ENCODE measurements at regions not wholly inside any gene's neighbourhood (a gene's known extent, or its start where the extent isn't known, plus 50 kb on each side); places are given as distances from the start of the nearest gene placed in this dataset.

GRCh38 chrX:36844857-36845256 lies 163.3 kb upstream of the FAM47C start:
- Histone ChIP-seq H3K9ac (ENCODE audit: low read depth in 1 of 3, low read length in 3 of 3) (no peak overlapping the region), H3K4me3 (ENCODE audit: low read length in 3 of 3) (no peak overlapping the region), H3K9me3 (ENCODE audit: control insufficient read depth in 3 of 3, low read length in 3 of 3) (no peaks in the 10 kb centered on the region), H3K27ac (ENCODE audit: low read depth, low read length) (no peak overlapping the region), H3K36me3 (ENCODE audit: control insufficient read depth in 3 of 3, insufficient read depth in 3 of 3, low read length in 3 of 3) (no peaks in the 10 kb centered on the region), H3K4me1 (ENCODE audit: control insufficient read depth in 3 of 3, insufficient read depth in 3 of 3, low read length in 3 of 3) (no peaks in the 10 kb centered on the region), H3K27me3 (ENCODE audit: control insufficient read depth in 3 of 3, insufficient read depth in 3 of 3, low read length in 3 of 3) (no peaks in the 10 kb centered on the region)

GRCh38 chrX:36847496-36847895 lies 160.7 kb upstream of the FAM47C start:
- Histone ChIP-seq H3K36me3 (ENCODE audit: control insufficient read depth in 3 of 3, insufficient read depth in 3 of 3, low read length in 3 of 3) (no peaks in the 10 kb centered on the region), H3K9ac (ENCODE audit: low read depth in 1 of 3, low read length in 3 of 3) (no peak overlapping the region), H3K9me3 (ENCODE audit: control insufficient read depth in 3 of 3, low read length in 3 of 3) (no peaks in the 10 kb centered on the region), H3K4me1 (ENCODE audit: control insufficient read depth in 3 of 3, insufficient read depth in 3 of 3, low read length in 3 of 3) (no peaks in the 10 kb centered on the region), H3K4me3 (ENCODE audit: low read length in 3 of 3) (no peak overlapping the region), H3K27ac (ENCODE audit: low read depth, low read length) (no peak overlapping the region), H3K27me3 (ENCODE audit: control insufficient read depth in 3 of 3, insufficient read depth in 3 of 3, low read length in 3 of 3) (no peaks in the 10 kb centered on the region)

DNA sequence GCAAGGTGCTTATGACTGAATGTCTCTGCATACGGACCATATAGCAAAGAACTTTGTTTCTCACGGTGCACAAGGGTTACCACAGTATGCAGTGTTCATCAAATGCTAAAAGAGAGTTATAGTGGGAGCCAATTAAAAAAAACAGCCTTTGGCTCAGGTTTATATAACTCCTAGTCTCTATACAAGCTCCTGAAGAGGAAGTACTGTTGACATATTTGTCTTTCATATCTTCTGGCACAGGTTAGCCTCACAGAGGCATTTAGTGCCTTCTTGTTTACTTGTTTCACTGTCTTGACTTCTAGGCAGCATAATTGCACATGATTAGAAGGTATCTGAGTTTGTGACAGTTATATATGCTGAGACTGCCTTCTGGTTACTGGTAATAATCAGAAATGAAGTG lies 158.8 kb upstream of the FAM47C start:
- H3K9me3 ChIP-seq (ENCODE audit: control insufficient read depth in 3 of 3, low read length in 3 of 3): no peaks in the 10 kb centered on the region
- peaks cover 0 to 4% (median 0%) of the 10 kb centered on the region in 3 donors for H3K27me3 ChIP-seq (ENCODE audit: control insufficient read depth in 3 of 3, insufficient read depth in 3 of 3, low read length in 3 of 3)
- no peaks in the 10 kb centered on the region for H3K4me1 ChIP-seq (ENCODE audit: control insufficient read depth in 3 of 3, insufficient read depth in 3 of 3, low read length in 3 of 3)
- H3K4me3 ChIP-seq (ENCODE audit: low read length in 3 of 3): no peak overlapping the region
- H3K27ac ChIP-seq (ENCODE audit: low read depth, low read length): no peak overlapping the region
- no peak overlapping the region for H3K9ac ChIP-seq (ENCODE audit: low read depth in 1 of 3, low read length in 3 of 3)
- no peaks in the 10 kb centered on the region for H3K36me3 ChIP-seq (ENCODE audit: control insufficient read depth in 3 of 3, insufficient read depth in 3 of 3, low read length in 3 of 3)

DNA sequence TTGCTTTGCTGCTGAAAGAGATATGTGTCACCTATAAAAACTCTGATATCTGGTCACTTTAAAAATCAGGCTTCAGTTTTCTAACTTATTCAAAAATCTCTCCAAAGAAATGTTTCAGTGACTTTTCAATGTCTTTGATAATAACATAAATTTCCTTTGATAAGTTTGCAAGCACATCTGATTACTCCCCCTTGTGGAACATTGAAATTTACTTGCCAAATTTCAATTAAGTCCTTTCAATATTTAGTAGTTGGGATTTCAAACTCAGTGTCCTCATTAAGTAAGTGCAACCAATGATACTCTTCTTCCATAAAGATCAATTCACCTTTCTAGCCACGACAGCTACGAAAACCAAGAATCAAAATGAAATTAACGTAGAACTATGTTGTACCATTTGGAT lies 151.3 kb upstream of the FAM47C start:
- H3K9ac ChIP-seq (ENCODE audit: low read depth in 1 of 3, low read length in 3 of 3): no peak overlapping the region
- H3K4me3 ChIP-seq (ENCODE audit: low read length in 3 of 3): no peak overlapping the region
- no peaks in the 10 kb centered on the region for H3K9me3 ChIP-seq (ENCODE audit: control insufficient read depth in 3 of 3, low read length in 3 of 3)
- H3K36me3 ChIP-seq (ENCODE audit: control insufficient read depth in 3 of 3, insufficient read depth in 3 of 3, low read length in 3 of 3): no peaks in the 10 kb centered on the region
- H3K27me3 ChIP-seq (ENCODE audit: control insufficient read depth in 3 of 3, insufficient read depth in 3 of 3, low read length in 3 of 3): peaks cover 0 to 4% (median 0%) of the 10 kb centered on the region in 3 donors
- H3K4me1 ChIP-seq (ENCODE audit: control insufficient read depth in 3 of 3, insufficient read depth in 3 of 3, low read length in 3 of 3): no peaks in the 10 kb centered on the region
- no peak overlapping the region for H3K27ac ChIP-seq (ENCODE audit: low read depth, low read length)

DNA sequence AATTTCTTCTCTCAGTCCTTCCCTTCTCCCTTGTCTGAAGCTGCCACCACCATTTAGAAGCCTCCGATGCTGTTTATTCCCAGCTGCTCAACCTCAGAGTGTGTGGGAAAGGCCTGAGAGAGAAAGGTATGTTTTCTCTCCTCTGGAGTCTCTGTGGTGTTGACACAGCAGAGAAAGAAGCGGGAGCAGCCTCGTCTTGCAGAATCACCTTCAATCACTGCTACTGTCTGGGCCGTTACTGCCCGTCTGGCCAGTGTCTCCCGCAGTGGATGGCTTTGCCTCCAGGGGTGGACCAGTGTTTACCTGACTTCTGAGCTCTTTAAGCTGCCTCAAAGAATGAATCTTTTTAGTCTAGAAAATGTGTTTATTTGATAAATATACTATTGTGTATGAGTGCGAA lies 148.9 kb upstream of the FAM47C start:
- Histone ChIP-seq H3K9me3 (ENCODE audit: control insufficient read depth in 3 of 3, low read length in 3 of 3) (no peaks in the 10 kb centered on the region), H3K4me3 (ENCODE audit: low read length in 3 of 3) (no peak overlapping the region), H3K27me3 (ENCODE audit: control insufficient read depth in 3 of 3, insufficient read depth in 3 of 3, low read length in 3 of 3) (no peaks in the 10 kb centered on the region), H3K9ac (ENCODE audit: low read depth in 1 of 3, low read length in 3 of 3) (no peak overlapping the region), H3K27ac (ENCODE audit: low read depth, low read length) (no peak overlapping the region), H3K36me3 (ENCODE audit: control insufficient read depth in 3 of 3, insufficient read depth in 3 of 3, low read length in 3 of 3) (no peaks in the 10 kb centered on the region), H3K4me1 (ENCODE audit: control insufficient read depth in 3 of 3, insufficient read depth in 3 of 3, low read length in 3 of 3) (no peaks in the 10 kb centered on the region)

- Histone ChIP-seq H3K9ac (ENCODE audit: low read depth in 1 of 3, low read length in 3 of 3) (no peak overlapping the region), H3K9me3 (ENCODE audit: control insufficient read depth in 3 of 3, low read length in 3 of 3) (no peaks in the 10 kb centered on the region), H3K4me3 (ENCODE audit: low read length in 3 of 3) (no peak overlapping the region), H3K36me3 (ENCODE audit: control insufficient read depth in 3 of 3, insufficient read depth in 3 of 3, low read length in 3 of 3) (no peaks in the 10 kb centered on the region), H3K27me3 (ENCODE audit: control insufficient read depth in 3 of 3, insufficient read depth in 3 of 3, low read length in 3 of 3) (no peaks in the 10 kb centered on the region), H3K27ac (ENCODE audit: low read depth, low read length) (no peak overlapping the region), H3K4me1 (ENCODE audit: control insufficient read depth in 3 of 3, insufficient read depth in 3 of 3, low read length in 3 of 3) (no peaks in the 10 kb centered on the region)
Observed at GRCh38 chrX:36861601-36862000, 146.6 kb upstream of the FAM47C start.

DNA sequence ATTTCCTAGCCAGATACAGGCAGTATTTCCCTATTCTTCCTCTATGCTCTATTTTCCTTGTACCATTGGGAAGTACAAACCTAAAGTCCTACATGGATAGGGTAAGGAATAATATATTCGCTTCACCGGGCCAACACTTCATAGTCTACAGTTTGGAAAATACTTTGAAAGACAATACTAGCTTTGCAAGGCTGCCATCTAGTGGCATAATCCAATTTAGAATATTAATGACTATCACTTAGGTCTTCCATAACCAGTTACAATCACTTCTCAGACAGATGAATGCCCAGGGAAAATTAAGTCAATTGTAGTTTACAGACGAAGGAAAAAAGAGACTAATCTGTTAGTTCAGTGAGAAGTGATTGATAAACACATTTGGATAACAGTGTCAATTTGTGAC lies 141.0 kb upstream of the FAM47C start:
- Histone ChIP-seq H3K9me3 (ENCODE audit: control insufficient read depth in 3 of 3, low read length in 3 of 3) (no peaks in the 10 kb centered on the region), H3K4me3 (ENCODE audit: low read length in 3 of 3) (no peak overlapping the region), H3K36me3 (ENCODE audit: control insufficient read depth in 3 of 3, insufficient read depth in 3 of 3, low read length in 3 of 3) (no peaks in the 10 kb centered on the region), H3K27ac (ENCODE audit: low read depth, low read length) (no peak overlapping the region), H3K9ac (ENCODE audit: low read depth in 1 of 3, low read length in 3 of 3) (no peak overlapping the region), H3K4me1 (ENCODE audit: control insufficient read depth in 3 of 3, insufficient read depth in 3 of 3, low read length in 3 of 3) (no peaks in the 10 kb centered on the region), H3K27me3 (ENCODE audit: control insufficient read depth in 3 of 3, insufficient read depth in 3 of 3, low read length in 3 of 3) (no peaks in the 10 kb centered on the region)

GRCh38 chrX:36868592-36868991 lies 139.6 kb upstream of the FAM47C start:
- Histone ChIP-seq H3K4me3 (ENCODE audit: low read length in 3 of 3) (no peak overlapping the region), H3K36me3 (ENCODE audit: control insufficient read depth in 3 of 3, insufficient read depth in 3 of 3, low read length in 3 of 3) (no peaks in the 10 kb centered on the region), H3K4me1 (ENCODE audit: control insufficient read depth in 3 of 3, insufficient read depth in 3 of 3, low read length in 3 of 3) (no peaks in the 10 kb centered on the region), H3K27me3 (ENCODE audit: control insufficient read depth in 3 of 3, insufficient read depth in 3 of 3, low read length in 3 of 3) (no peaks in the 10 kb centered on the region), H3K9me3 (ENCODE audit: control insufficient read depth in 3 of 3, low read length in 3 of 3) (no peaks in the 10 kb centered on the region), H3K27ac (ENCODE audit: low read depth, low read length) (no peak overlapping the region), H3K9ac (ENCODE audit: low read depth in 1 of 3, low read length in 3 of 3) (no peak overlapping the region)

DNA sequence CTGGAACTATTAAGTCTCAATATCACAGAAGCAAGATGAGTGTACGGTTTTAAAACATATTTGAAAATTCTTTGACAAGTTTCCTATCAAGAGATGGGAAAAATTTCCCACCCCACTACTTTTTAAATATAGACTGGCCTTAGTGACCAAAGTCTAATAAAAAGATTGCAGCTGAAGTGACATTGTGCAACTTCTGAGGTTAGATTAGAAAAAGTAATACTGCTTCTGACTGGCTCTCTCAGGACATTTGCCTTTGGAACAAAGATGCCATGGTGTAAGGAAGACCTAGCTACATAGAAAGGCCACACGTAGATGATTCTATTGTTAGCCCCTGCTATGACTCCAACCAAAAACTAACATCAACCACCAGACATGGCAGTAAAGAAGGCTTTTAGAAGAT lies 138.7 kb upstream of the FAM47C start:
- Histone ChIP-seq H3K36me3 (ENCODE audit: control insufficient read depth in 3 of 3, insufficient read depth in 3 of 3, low read length in 3 of 3) (no peaks in the 10 kb centered on the region), H3K4me1 (ENCODE audit: control insufficient read depth in 3 of 3, insufficient read depth in 3 of 3, low read length in 3 of 3) (no peaks in the 10 kb centered on the region), H3K9me3 (ENCODE audit: control insufficient read depth in 3 of 3, low read length in 3 of 3) (no peaks in the 10 kb centered on the region), H3K4me3 (ENCODE audit: low read length in 3 of 3) (no peak overlapping the region), H3K9ac (ENCODE audit: low read depth in 1 of 3, low read length in 3 of 3) (no peak overlapping the region), H3K27ac (ENCODE audit: low read depth, low read length) (no peak overlapping the region), H3K27me3 (ENCODE audit: control insufficient read depth in 3 of 3, insufficient read depth in 3 of 3, low read length in 3 of 3) (no peaks in the 10 kb centered on the region)

DNA sequence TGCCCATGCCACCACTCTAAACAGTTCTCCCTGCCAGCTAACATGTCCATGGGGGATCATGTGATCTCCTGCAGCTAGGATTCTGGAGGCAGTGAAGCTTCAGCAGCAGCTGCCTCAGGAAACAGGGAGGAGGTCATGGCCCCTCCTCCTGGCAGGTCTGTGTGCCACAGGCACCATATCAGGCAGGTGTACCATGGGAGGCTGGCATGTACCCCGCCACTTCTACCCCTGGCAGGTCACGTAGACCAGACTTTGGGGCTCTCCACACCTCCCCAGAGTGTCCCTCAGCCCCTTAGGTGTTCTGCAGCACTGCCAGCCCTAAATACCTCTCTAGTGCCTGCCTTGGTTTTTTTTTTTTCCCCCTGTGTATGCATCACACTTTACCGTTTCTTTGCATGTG lies 110.5 kb upstream of the FAM47C start:
- Histone ChIP-seq H3K9me3 (ENCODE audit: control insufficient read depth in 3 of 3, low read length in 3 of 3) (no peaks in the 10 kb centered on the region), H3K4me3 (ENCODE audit: low read length in 3 of 3) (no peak overlapping the region), H3K27ac (ENCODE audit: low read depth, low read length) (no peak overlapping the region), H3K36me3 (ENCODE audit: control insufficient read depth in 3 of 3, insufficient read depth in 3 of 3, low read length in 3 of 3) (no peaks in the 10 kb centered on the region), H3K4me1 (ENCODE audit: control insufficient read depth in 3 of 3, insufficient read depth in 3 of 3, low read length in 3 of 3) (no peaks in the 10 kb centered on the region), H3K9ac (ENCODE audit: low read depth in 1 of 3, low read length in 3 of 3) (no peak overlapping the region), H3K27me3 (ENCODE audit: control insufficient read depth in 3 of 3, insufficient read depth in 3 of 3, low read length in 3 of 3) (no peaks in the 10 kb centered on the region)

DNA sequence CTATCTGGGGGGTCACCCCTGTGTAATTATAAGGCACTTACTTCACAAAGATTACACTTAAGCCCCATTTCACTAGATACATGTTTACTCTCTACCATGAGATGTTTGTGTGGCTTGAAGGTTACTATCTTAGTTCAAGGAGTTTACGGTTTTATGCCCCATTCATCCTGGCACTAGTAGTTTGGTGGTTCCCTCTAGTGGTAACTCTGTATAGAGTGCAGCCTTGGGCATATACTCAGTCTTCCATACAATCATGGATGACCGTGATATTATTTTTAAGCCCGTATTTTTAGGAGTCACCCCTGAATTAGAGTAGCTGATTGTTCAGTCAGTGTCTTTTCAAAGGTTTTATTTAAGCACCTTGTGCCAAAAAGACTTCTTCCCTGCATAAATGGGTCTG lies 109.9 kb upstream of the FAM47C start:
- no peak overlapping the region for H3K9ac ChIP-seq (ENCODE audit: low read depth in 1 of 3, low read length in 3 of 3)
- H3K27ac ChIP-seq (ENCODE audit: low read depth, low read length): no peak overlapping the region
- no peaks in the 10 kb centered on the region for H3K9me3 ChIP-seq (ENCODE audit: control insufficient read depth in 3 of 3, low read length in 3 of 3)
- no peaks in the 10 kb centered on the region for H3K27me3 ChIP-seq (ENCODE audit: control insufficient read depth in 3 of 3, insufficient read depth in 3 of 3, low read length in 3 of 3)
- H3K4me1 ChIP-seq (ENCODE audit: control insufficient read depth in 3 of 3, insufficient read depth in 3 of 3, low read length in 3 of 3): no peaks in the 10 kb centered on the region
- H3K4me3 ChIP-seq (ENCODE audit: low read length in 3 of 3): no peak overlapping the region
- H3K36me3 ChIP-seq (ENCODE audit: control insufficient read depth in 3 of 3, insufficient read depth in 3 of 3, low read length in 3 of 3): no peaks in the 10 kb centered on the region

Measured in skeletal muscle tissue (tissue), 3 donors.